ENCODE measurements at regions not wholly inside any gene's neighbourhood (a gene's known extent, or its start where the extent isn't known, plus 50 kb on each side); places are given as distances from the start of the nearest gene placed in this dataset.
"Not testable (repeated sequence)": the region's sequence is repeated elsewhere in the genome, so short reads cannot be mapped to it uniquely, and the experiment has no call there.

GRCh38 chr6:6483733-6484132 lies 104.8 kb upstream of the LY86 start:
- DNase-seq: no peak

- no peak for DNase-seq
These were observed 103.8 kb upstream of the LY86 start for GRCh38 chr6:6484681-6485080.

- DNase-seq: no peak
These were observed 101.9 kb upstream of the LY86 start for GRCh38 chr6:6486595-6486994.

- no peak for DNase-seq
These were observed 96.8 kb upstream of the LY86 start for GRCh38 chr6:6491761-6492160.

GRCh38 chr6:6492675-6493074 lies 95.8 kb upstream of the LY86 start:
- DNase-seq: no peak

GRCh38 chr6:6494139-6494538 lies 94.4 kb upstream of the LY86 start:
- not testable (repeated sequence) for DNase-seq

GRCh38 chr6:6494677-6495076 lies 93.8 kb upstream of the LY86 start:
- DNase-seq: peak in 1 of 2 experiments; percentile 21

- no peak for DNase-seq
These were observed 92.7 kb upstream of the LY86 start for GRCh38 chr6:6495851-6496250.

GRCh38 chr6:6497541-6497940 lies 91.0 kb upstream of the LY86 start:
- no peak for DNase-seq

- no peak for DNase-seq
These were observed 90.5 kb upstream of the LY86 start for GRCh38 chr6:6497976-6498375.

GRCh38 chr6:6503191-6503590 lies 85.3 kb upstream of the LY86 start:
- DNase-seq: no peak

GRCh38 chr6:6505111-6505510 lies 83.4 kb upstream of the LY86 start:
- DNase-seq: no peak

- DNase-seq: no peak
These were observed 79.9 kb upstream of the LY86 start for GRCh38 chr6:6508643-6509042.

GRCh38 chr6:6509284-6509683 lies 79.2 kb upstream of the LY86 start:
- no peak for DNase-seq

- DNase-seq: no peak
These were observed 75.8 kb upstream of the LY86 start for GRCh38 chr6:6512711-6513110.

GRCh38 chr6:6515691-6516607 lies 72.6 kb upstream of the LY86 start:
- DNase-seq: no peak

- no peak for DNase-seq
These were observed 71.7 kb upstream of the LY86 start for GRCh38 chr6:6516666-6517458.

- no peak for DNase-seq
These were observed 69.7 kb upstream of the LY86 start for GRCh38 chr6:6518631-6519427.

- DNase-seq: no peak
These were observed 66.5 kb upstream of the LY86 start for GRCh38 chr6:6521961-6522482.

GRCh38 chr6:6522709-6523108 lies 65.8 kb upstream of the LY86 start:
- no peak for DNase-seq

GRCh38 chr6:6524951-6525350 lies 63.6 kb upstream of the LY86 start:
- no peak for DNase-seq

GRCh38 chr6:6525933-6526332 lies 62.6 kb upstream of the LY86 start:
- no peak for DNase-seq

- DNase-seq: no peak
These were observed 59.2 kb upstream of the LY86 start for GRCh38 chr6:6529275-6529674.

Measured in SW 1271 (cell line).